GM04504 (cell line): ENCODE measurements at regions not wholly inside any gene's neighbourhood (a gene's known extent, or its start where the extent isn't known, plus 50 kb on each side); places are given as distances from the start of the nearest gene placed in this dataset.
A peak's percentile ranks its signal among the peaks of the same experiment; 100 is the strongest.

ENCODE experiments used
- DNase-seq: peaks from one replicate; pipeline ENCODE4 v3.0.0-alpha.2; 2012; ENCODE audit warnings: low read depth

- no peak for DNase-seq
These were observed 70.4 kb upstream of the DTNA start for GRCh38 chr18:34639687-34640086.

- DNase-seq = no peak
These were observed 69.8 kb upstream of the DTNA start for GRCh38 chr18:34640276-34640675.

GRCh38 chr18:34643989-34644388 lies 66.1 kb upstream of the DTNA start:
- no peak for DNase-seq

DNA sequence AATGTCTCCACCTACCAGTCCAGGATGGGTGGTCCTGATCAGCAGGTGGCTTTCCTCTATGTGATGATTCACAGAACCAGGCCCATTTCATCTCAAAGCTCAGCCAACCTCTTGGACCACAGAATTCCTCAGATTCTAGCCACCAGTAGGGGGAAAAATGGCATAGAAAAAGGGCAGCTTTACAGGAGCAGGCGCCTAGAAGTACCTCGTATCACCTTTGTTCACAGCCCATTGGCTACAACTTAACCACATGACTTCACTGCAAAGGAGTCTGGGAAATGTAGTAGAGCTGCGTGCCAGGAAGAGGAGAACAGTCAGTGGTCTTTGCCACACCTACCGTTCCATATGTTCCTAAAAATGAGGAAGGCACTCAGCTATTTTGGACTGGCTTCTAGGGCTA lies 62.8 kb upstream of the DTNA start:
- DNase-seq = no peak

GRCh38 chr18:34648269-34648985 lies 61.7 kb upstream of the DTNA start:
- no peak for DNase-seq

DNA sequence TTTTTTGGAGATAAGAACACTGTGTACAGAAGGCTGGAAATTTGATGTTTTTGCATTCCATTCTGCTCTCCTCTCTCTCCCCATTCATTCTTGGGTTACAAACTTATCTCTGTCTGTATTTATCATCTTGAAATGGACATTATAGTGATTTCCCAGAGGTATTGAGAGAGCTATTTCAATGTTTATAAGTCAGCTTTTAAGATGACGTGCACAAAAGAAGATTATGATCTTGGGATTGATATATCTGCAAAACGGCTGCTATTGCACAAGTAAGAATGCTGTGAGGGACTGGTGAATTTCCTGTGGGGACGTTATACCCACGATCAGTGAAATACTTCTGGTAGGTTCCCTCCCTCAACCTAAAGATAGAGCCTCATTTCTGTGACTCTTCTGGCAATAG lies 61.0 kb upstream of the DTNA start:
- no peak for DNase-seq

DNA sequence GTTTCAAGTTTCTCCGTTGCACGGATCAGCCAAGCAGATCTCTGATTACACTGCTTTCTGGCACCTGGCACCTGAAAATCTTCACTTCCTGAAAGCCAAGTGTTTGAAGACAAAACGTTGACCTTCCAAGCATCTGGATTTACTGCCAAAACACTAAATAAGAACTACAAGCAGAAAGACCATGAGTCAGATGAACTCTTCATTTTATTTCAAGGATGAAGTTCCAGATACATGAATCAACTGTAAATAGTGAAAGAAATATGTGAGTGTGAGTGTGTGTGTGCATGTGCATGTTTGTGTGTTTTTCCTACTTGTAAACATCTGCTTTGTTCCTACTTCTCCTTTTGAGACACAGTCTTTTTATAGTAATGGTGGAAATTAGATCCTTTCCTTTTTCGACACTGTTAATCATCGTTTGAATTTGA lies 60.0 kb upstream of the DTNA start:
- DNase-seq = peak; percentile 38

GRCh38 chr18:34651586-34652369 lies 58.3 kb upstream of the DTNA start:
- no peak for DNase-seq

DNA sequence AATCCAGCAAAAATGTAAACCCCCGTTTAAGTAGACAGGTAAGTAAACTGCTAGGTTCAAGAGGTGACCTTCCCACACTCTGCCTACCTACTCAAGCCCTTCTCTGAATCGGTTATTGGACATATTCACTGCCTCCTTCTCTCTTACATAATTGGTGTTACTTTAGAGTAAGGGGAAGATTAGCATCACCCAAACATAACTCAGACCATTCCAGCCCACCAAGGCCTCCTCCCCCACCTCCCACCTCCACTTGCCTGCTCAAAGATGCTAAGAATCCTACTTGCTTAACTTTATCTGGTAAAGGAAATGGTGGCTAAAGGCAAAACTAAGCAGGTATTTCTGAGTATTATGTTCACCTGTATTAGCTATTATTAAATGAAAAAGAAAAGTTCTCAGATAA lies 55.0 kb upstream of the DTNA start:
- DNase-seq = no peak

- no peak for DNase-seq
These were observed 52.1 kb upstream of the DTNA start for GRCh38 chr18:34657860-34658500.

GRCh38 chr18:34659579-34660517 lies 50.2 kb upstream of the DTNA start:
- peak; percentile 89 for DNase-seq
